BE2C (cell line): ENCODE measurements at regions not wholly inside any gene's neighbourhood (a gene's known extent, or its start where the extent isn't known, plus 50 kb on each side); places are given as distances from the start of the nearest gene placed in this dataset.

Experiments used
- DNase-seq: peaks from one replicate; pipeline ENCODE4 v3.0.0-alpha.2; 2020
- H3K27me3 ChIP-seq: fragments of 250-450 bp; sonication (Bioruptor Pico); 2 replicates; pipeline ENCODE4 v1.5.1; 2020; ENCODE audit warnings: mild to moderate bottlenecking
- H3K36me3 ChIP-seq: fragments of 250-450 bp; sonication (Bioruptor Pico); 2 replicates; pipeline ENCODE4 v1.5.1; 2020; ENCODE audit warnings: mild to moderate bottlenecking
- H3K4me1 ChIP-seq: fragments of 250-450 bp; sonication (Bioruptor Pico); 2 replicates; pipeline ENCODE4 v1.5.1; 2020
- H3K4me3 ChIP-seq: 2 replicates; pipeline ENCODE4 v1.5.1; 2011; ENCODE audit warnings: low read depth, low read length
- H3K9me3 ChIP-seq: fragments of 250-450 bp; sonication (Bioruptor Pico); 2 replicates; pipeline ENCODE4 v1.5.1; 2020
- TF ChIP-seq, protein P1 (sequence below): IDR thresholded peaks from 2 replicates; pipeline ENCODE4 v1.5.1; 2012; ENCODE audit warnings: mild to moderate bottlenecking, low read depth, low read length

DNA sequence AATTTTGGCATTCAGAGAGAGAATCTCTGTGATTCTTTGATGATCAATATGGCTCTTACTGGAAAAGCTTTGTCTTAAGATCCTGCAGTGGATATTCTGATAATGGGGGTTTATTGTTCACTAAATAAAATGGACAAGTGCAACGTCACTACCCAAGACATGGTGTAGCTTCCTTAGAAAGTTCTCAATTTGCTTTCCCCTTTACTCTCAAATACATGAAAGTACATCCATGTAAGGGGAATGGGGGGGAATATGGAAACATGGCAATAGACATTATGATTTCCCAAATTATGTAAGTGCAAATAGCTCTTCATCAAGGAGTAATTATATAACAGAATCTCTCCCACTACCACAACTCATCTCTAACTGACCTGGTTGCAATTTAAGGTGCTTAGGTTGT, 126.3 kb upstream of the DPYD start:
- Histone ChIP-seq H3K27me3 (no peaks in the 10 kb centered on the region), H3K4me1 (peaks cover 8% of the 10 kb centered on the region; the same call in 1 of the 2 replicates)

DNA sequence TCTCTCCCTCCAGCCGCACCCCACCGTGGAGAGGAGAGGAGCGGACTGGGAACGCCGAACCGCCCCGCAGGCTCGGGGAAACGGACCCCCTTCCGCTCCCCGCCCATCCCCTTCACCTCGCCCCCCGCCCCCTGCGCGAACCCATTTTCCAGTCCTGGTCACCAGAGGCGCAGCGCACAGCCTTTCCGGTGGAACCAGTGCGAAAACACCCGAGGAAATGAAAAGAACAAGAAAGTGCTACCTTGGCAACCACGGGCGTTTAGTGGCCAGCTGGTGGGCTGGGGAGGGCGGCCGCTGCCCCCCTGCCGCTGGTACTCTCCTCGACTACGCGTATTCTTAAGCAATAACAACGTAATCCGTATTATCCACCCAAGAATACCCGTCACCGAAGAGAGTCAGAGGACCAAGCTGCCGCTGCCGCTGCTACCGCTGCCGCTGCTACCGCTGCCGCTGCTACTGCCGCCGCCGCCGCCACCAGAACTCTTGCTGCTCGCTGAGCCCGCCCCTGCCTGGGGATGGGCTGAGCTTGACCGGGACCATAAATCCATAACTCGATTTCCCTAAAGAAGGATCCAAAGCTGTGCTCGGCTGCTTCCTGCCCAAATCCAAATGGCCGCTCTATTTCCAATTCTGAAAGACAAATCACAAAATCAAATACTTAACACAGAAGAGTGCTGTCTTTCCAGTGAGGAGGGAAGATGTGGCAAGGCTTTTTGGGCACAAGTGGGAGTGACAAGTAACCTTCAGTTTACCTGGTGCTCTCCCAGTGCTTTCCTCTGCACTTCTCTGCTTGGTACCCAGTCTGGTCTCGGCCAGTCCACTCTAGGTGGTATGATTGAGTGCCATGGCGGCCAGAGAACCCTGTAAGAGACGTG, 125.2 kb upstream of the DPYD start:
- TF ChIP-seq, protein P1, sequence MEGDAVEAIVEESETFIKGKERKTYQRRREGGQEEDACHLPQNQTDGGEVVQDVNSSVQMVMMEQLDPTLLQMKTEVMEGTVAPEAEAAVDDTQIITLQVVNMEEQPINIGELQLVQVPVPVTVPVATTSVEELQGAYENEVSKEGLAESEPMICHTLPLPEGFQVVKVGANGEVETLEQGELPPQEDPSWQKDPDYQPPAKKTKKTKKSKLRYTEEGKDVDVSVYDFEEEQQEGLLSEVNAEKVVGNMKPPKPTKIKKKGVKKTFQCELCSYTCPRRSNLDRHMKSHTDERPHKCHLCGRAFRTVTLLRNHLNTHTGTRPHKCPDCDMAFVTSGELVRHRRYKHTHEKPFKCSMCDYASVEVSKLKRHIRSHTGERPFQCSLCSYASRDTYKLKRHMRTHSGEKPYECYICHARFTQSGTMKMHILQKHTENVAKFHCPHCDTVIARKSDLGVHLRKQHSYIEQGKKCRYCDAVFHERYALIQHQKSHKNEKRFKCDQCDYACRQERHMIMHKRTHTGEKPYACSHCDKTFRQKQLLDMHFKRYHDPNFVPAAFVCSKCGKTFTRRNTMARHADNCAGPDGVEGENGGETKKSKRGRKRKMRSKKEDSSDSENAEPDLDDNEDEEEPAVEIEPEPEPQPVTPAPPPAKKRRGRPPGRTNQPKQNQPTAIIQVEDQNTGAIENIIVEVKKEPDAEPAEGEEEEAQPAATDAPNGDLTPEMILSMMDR = no peak
- DNase-seq = peak; percentile 71

More for the DNA sequence above, 126.3 kb upstream of the DPYD start:
- H3K9me3 ChIP-seq = no peaks in the 10 kb centered on the region
- TF ChIP-seq, protein P1 = no peak
- DNase-seq = no peak
- peaks cover 35% of the 10 kb centered on the region for H3K36me3 ChIP-seq
- H3K4me3 ChIP-seq = peak overlapping the region; percentile 79

DNA sequence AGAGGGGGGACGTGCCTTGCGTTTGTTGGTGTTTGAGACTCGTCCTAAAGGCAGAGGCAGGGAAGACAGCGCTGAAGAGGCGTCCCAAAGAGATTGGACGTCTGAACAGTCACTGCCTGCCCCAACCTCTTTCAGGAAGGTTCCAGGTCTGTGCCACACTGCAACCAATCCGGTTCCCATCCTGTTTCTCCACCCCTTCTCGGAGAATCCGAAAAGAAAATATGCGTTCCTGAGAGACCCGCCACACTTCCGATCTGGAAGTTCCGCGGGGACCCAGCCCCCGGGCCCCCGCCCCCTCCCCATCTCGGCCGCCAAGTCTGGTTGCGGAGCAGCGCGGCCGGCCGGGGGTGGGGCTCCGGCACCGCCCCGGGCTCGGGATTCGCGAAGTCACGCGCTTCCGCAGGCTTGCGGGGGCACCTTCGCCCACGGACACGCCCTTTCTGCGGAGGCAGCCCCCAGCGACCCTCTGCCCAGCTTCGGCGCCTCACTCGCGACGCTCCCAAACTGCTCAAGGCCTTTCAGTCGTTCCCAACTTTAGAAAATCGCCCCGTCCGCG, 124.5 kb upstream of the DPYD start:
- no peaks in the 10 kb centered on the region for H3K9me3 ChIP-seq
- H3K4me1 ChIP-seq = peaks cover 8% of the 10 kb centered on the region; the same call in 1 of the 2 replicates
- H3K27me3 ChIP-seq = no peaks in the 10 kb centered on the region
- TF ChIP-seq, protein P1 = no peak
- DNase-seq = peak; percentile 60
- H3K36me3 ChIP-seq = peaks cover 35% of the 10 kb centered on the region
- H3K4me3 ChIP-seq = peak overlapping the region; percentile 79

More for the DNA sequence above, 125.2 kb upstream of the DPYD start:
- Histone ChIP-seq H3K9me3 (no peaks in the 10 kb centered on the region), H3K36me3 (peaks cover 35% of the 10 kb centered on the region), H3K27me3 (no peaks in the 10 kb centered on the region), H3K4me1 (peaks cover 8% of the 10 kb centered on the region; the same call in 1 of the 2 replicates), H3K4me3 (peak overlapping the region; percentile 79)

DNA sequence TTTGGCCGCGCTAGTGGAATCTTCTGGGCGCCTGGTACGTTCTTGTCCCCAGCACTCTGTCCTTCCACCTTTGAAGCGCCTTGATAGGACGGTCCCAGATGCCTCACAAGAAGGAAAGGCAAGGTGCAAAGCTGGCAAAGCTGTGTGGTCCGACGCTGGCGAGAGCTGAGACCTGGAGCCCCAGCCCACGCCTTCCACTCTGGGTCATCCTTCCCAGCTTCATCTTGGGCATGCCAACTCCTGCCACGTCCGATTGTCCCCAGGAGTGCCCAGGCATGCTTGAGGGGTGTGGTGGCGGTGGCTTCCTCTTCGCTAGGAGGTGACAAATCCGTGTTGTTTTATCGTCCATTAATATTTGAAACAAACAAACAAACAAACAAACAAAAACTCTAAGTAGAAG, 123.9 kb upstream of the DPYD start:
- TF ChIP-seq, protein P1 = no peak
- peaks cover 8% of the 10 kb centered on the region; the same call in 1 of the 2 replicates for H3K4me1 ChIP-seq
- peaks cover 35% of the 10 kb centered on the region for H3K36me3 ChIP-seq
- peak; percentile 24 for DNase-seq
- no peaks in the 10 kb centered on the region for H3K9me3 ChIP-seq
- no peaks in the 10 kb centered on the region for H3K27me3 ChIP-seq
- H3K4me3 ChIP-seq = peak overlapping the region; percentile 79

DNA sequence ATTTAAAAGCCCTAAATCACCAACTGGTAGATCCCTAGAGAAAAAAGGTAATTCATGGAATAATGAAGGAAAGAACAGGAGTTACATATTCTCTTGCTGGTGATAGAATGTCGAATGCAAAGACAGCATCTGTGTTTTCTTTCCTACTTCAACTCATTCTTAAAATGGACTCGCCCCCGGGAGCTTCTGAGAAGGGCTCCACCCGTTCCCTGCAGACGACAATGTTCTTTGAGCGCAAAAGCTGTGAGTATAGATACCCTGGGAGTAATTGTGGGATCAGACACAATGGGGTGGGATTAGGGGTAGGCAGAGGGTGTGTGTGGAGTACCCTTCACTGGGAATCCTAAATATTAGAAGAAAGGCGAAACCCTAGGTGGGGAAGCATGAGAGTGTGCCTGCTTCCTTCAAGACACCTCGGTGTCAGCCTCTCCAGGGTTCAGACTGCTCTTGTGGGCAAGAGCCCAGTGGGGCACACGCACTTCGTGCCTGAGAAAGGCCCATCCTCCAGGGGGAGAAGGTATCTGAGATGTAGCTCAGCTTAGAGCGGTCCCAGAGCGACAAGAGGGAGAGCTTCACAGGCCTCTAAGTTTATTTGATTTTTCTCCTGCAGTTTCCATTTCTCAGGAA, 123.3 kb upstream of the DPYD start:
- peaks cover 8% of the 10 kb centered on the region; the same call in 1 of the 2 replicates for H3K4me1 ChIP-seq
- no peaks in the 10 kb centered on the region for H3K27me3 ChIP-seq
- peaks cover 35% of the 10 kb centered on the region for H3K36me3 ChIP-seq
- peak overlapping the region; percentile 79 for H3K4me3 ChIP-seq
- DNase-seq = peak; percentile 22
- no peaks in the 10 kb centered on the region for H3K9me3 ChIP-seq
- TF ChIP-seq, protein P1 = no peak
